SHP77 (cell line): ENCODE measurements at regions not wholly inside any gene's neighbourhood (a gene's known extent, or its start where the extent isn't known, plus 50 kb on each side); places are given as distances from the start of the nearest gene placed in this dataset.
"Not testable (repeated sequence)": the region's sequence is repeated elsewhere in the genome, so short reads cannot be mapped to it uniquely, and the experiment has no call there.

ENCODE experiments used
- DNase-seq, 2 experiments: peaks; one replicate each; lab custom pipeline; 2025; lab: John Stamatoyannopoulos, UW

DNA sequence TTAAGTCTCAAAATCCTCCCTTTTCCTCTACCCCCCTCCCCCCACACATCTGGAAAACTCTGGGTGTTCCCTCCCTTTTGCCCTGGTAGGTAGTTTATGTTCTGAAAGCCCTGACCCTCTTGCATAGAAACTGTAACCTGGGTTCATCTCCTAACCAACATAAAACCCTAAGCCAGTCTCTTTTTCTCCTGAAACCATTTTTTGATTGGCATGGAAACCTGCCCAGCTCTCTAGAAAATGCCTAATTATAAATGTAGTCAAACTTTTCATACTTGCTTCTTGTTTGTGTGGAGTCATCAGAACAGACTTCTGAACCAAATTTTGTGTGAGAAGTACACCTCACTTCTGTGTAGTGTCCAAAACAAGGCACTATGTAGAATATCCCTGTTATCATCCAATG lies 1264.4 kb downstream of the SI start:
- DNase-seq = no peak

DNA sequence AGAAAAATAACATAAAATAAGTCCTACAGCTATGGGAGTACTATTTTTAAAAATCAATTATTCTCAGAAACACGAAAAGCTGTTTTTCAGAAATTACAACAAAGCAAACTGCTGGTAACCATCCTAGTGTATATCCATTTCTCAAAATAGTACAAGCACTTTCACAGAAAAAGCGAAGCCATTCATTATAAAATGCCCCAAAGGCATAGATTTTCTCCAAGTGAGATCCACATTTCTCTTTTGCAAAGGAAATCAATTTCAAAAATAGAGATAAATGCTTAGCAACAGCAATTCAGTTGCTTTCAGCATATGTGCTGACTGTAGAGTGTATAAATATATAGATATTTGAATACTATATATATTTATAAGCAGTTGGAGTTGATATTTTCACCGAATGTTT lies 1266.3 kb downstream of the SI start:
- no peak for DNase-seq

DNA sequence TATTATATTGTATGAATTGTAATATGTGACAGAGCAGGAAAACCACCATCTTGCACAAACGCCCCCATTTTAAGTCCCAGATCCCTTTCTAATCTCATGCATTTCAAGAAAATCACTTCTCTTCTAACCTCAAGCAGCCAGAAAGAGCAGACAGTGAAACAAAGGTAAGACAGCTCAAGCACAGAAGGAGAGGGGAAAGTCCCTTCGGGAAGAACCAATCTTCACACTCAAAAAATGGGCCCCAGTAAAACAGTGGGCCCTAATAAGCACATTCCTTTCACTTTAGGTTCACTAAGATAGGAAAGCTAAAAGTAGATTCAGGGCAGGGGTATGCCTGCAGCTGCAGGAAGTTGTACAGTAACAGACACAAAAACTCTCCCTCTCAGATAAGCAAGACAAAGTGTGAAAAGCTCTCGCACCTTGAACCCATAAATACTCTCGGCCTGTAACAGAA lies 1268.7 kb downstream of the SI start:
- DNase-seq = no peak

DNA sequence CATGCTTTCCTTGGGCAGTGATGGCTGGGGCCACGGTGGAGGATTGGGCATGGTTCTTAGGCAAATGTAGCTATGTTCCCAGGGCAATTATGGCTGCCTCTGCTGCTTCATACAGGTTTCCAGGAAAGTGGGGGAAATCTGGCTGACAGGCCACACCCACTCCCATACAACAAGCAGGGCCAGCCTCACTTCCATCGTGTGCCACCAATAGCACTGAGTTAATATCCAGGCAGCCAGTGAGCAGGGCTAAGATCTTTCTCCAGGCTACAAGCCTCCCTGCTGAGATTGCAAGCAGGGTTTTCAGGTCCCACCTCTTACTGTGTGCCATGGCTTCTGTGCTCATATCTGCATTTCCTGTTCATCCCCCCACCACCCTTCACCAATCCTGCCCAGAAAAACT lies 1291.9 kb downstream of the SI start:
- no peak for DNase-seq

DNA sequence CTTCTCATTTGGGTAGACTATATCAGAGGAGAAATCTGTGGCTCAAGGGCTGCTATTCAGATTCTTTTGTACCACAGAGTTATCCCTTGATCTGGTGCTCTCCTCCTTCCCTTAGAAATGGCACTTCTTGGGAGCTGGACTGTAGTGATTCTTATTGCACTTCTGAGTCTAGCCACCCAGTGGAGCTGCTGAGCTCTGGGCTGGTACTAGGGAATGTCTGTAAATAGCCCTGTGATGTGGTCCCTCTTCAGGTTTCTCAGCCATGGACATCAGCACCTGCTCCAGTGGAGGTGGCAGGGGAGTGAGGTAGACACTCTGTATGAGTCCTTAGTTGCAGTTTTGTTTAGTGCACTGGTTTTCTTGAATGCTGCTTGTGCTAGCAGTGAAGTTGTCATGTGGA lies 1292.6 kb downstream of the SI start:
- DNase-seq = peak; percentile 64 to 72

DNA sequence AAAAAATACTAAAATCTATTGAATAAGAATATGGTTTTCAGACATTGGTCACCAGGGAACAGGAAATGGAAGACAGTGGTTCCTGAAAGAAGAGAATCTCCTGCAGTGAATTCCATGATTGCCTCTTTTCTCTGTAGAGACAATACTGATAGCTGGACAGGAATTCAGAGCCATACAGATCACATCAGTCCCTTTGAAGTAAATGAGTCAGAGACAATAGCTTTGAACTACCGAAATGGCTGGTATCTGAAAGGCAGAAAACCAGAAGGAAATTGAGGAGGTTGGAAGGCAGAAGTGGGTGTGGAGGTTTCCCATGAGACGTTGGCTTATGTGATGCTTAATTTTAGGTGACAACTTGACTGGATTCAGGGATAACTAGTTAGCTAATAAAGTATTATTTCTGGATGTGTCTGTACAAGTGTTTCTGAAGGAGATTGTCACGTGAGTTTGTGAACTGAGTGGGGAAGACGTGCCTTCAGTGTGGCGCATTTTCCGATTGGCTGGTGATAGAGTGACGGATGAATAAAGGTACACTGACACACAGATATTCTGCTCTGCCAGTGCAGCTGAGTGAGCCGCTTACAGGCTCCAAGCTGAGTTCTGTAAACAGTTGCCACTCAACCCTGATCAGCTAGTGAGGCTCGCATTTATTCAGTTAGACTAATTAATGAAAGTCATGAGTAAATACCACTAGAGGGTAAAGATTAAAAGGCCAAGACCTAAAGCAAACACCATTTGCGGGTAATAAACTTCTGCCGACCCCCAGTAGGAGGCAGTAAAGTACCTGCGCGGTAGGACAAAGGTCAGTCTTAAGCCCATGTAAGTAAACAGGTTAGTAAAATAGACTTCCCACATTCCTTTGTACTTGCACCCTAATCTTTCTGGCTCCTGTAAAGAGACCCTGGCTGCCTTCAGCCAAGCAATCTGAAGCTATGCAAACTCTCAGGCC lies 1298.6 kb downstream of the SI start:
- DNase-seq = no peak

DNA sequence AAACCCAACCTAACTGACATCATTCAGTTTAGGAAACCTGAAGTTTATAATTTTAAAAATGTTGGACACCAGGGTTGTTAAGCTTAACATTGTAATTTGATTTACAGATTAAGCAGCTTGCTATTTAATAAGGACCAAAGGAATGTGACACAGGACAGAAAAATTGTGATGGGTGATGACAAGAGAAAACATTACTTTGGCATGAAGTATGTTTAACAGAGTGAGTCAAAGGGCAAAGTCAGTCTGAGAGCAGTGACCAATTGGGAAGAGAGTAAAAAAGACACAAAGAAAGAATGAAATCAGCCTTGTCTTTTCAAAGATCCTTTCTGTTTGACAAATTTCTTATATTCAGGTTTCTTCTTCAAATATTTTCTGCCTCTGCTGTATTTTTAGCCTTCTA lies 1301.6 kb downstream of the SI start:
- DNase-seq = no peak

DNA sequence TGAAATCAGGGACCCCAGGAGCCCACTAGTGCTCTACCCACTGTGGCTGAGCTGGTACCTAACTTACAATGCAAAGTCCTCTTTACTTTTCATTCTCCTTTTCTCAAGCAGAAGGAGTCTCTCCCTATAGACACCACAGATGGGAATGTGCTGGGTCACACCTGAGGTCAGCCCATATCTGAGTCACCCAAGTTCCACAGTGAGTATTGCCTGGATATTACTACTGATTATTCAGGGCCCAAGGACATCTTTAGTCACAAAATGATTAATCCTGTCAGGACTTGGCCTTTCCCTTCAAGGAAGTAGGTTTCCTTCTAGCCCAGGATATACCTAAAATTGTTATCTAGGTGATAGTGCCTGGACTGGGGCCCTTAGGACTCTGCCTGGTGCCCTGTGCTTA lies 1305.2 kb downstream of the SI start:
- DNase-seq = no peak

DNA sequence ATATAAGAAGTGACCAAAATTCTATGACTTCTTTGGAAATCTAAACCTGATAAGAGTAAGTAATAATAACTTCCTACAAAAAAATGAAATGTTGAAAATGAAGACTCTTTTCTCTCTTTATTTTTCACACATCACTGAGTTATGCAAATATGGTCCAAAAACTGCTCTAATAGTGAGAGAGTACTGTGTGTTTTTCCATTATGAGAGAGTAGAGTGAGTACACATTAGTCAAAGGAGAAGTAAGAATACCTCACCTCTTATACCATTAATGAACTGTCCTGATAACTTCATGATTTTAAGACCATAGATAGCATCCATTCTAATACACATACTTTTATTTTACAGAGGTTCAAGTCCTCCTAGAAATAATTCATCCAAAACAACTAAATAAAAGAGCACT lies 1310.2 kb downstream of the SI start:
- DNase-seq = no peak

DNA sequence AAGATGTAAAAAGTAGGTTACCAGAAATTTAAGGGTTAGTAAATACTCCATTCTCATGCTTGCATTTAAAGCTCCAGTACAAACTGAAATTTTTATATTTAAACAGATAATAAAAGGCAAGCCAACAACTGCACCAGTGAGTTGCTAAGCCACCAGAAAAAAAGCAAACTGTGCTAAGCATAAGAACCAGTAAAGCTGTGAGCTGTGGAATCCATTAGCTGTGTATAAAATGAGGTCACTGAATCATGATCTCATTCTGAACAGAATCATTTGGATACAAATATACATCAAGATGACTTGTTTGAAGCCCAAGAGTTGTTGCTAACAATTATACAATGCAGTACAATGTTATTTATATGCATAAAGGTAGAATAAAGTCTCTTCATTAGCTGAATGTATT lies 1312.2 kb downstream of the SI start:
- DNase-seq = no peak

DNA sequence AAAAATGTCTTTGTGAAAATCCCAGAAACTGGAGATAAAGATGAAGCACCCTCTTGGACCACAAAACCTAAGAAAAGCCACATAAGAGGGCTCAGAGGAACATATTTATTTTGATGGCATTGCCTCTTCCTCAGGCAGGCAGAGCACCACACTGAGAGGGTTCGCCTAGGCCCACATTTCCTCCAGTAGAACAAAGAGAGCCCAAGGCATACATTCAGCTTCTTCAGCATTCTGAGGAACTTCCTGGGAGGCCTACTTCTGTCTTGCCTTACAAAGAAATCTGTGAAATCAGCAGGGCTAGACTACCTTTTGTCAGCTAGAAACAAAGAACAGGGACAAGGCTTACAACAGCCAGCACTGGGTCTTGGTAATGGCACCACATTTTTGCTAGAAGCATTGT lies 1325.3 kb downstream of the SI start:
- DNase-seq = no peak

DNA sequence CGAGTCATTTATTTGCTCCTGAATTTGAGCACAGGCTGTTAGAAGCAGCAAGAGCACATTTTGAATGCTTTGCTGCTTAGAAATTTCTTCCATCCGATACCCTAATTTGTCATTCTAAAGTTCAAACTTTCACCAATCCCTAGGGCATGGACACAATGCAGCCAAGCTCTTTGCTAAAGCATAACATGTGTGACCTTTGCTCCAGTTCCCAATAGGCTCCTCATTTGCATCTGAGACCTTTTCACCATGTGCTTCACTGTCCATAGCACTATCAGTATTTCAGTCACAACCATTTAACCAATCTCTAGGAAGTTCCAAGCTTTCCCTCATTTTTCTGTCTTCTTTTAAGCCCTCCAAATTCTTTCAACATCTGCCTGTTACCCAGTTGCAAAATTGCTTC lies 1333.1 kb downstream of the SI start:
- DNase-seq = no peak

DNA sequence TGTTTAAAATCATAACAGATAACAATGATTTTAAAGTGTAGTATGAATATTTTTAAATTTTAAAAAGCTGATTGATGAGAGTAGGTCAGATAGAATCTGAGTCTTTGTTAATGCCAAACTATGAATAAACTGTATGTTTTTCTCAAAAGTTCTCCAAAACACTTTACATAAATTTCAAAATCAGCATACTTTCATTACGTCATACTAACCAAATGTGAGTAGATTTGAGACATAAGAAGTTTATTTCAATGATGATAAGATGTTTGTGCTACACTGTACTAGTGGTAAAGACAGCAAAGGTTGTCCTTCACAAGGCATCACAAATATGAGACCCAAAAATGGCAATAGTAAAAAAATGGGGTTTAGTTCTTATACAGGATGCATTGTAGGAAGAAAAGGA lies 1342.9 kb downstream of the SI start:
- DNase-seq = no peak

DNA sequence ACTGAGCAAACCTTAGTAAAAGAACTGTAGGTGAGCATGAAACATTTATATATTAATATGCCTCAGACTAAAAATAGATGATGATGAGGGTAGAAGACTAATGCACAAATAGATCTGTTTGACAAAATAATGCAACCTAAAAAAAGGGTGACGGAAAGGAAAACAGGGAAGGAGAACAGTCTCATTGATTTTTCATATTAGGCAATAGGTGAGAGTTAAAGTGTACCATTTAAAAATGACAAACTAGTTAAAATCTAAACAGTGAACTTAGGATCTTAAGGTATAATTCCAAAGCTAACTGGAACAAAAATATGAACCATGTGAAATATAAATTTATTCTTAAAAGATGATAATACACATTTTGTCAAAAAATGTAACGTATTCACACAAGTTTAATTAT lies 1347.6 kb downstream of the SI start:
- no peak for DNase-seq

DNA sequence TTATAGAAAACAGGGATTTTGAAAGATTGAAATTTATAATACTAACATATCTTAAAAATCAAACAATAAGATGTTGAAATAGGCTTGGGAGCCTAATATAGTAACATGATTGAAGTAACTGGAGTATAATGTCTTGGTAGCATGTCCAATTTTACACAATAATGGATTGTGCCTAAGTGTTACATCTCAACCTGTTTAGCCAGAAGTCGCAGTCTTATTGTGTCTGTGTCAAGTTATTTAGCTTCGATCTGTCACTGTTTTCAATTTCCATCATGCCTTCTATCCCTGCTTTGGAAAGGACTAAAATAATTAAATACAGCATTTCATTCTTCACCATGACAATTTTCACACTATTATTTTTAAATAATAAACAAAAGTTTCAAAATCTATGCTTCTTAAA lies 1352.2 kb downstream of the SI start:
- no peak for DNase-seq

DNA sequence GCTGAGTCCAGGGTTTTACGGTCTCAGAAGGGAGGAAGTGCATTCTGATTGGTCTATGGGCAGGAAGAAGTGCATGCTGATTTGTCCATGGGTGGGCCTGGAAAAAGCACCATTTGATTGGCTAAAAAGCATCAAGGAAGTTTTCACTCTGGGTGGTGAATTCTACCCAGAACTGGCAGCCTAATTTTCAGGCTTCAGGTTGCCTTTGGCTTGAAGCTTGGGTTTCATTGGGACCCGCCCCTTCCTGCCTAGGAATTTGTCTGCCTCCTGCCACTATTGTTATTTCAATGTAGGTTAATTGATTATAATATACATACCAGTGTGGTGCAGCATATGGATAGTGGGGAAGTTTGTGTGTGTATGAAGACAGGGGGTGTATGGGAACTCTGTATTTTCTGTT lies 1355.9 kb downstream of the SI start:
- no peak for DNase-seq

DNA sequence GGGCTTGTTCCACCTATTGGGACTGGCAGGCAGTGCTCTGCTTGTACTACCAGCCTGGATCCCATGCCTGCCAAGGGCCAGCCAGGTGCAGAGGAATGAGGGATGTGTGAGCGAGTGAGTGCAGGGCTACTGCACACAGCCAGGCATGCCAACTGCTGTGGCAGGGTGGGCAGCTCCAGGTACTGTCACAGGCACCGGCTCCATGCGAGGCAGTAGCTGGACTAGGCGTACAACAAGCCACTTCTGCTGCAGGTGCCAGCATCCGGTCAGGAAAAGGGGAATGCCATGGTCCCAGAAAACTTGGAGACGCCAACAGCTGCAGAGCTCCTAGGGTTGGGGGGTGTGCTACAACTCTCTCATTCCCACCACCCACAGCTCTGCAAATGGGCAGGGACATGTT lies 1356.7 kb downstream of the SI start:
- DNase-seq = no peak

DNA sequence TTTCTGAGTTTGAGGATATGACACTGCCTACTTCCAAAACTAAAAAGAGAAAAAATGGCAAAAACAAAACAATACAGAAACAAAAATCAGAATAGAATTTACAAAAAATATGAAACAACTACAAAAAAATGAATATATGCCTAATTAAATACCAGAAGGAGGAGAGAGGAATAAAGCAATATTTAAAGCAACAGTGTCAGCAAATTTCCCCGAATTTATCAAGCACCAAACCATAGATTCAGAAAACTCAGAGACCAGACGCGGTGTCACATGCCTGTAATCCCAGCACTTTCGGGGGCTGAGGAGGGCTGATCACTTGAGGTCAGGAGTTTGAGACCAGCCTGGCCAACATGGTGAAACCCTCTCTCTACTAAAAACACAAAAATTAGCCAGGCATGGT lies 1360.9 kb downstream of the SI start:
- DNase-seq = no peak

DNA sequence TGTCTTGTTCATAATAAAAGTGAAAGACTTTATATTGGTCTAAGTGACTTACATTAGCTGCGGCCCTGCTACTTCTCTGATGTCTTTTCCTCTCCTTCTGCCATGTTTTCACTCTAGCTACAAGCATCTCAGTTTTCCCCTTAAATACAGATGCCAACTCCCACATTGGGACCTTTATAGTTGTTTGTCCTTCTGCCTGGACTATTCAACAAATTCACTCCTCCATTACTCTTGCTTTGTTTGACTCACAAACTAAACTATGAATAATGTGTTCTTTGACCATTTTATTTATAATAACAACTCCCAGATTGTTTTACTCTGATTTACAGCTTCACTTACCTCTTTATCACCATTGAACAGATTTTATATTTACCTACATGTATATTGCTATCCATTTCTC lies 1369.9 kb downstream of the SI start:
- no peak for DNase-seq

DNA sequence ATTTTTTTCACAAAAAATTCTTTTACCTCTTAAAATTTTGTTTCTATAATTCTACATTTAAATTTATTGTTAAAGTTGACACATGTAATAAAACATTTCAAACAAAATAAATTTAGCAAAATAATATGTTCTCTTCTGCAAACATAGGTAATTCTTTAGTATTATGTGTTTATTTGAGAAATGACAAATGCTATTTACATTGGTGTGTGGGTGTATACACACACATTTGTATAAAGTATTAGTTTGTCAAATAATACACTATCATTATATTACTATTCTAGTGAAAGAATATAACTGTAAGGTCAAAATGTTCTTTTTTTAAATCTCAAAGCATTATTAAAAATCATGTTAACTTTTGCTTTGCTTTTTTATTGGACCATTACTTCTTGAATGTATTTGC lies 1370.6 kb downstream of the SI start:
- no peak for DNase-seq

DNA sequence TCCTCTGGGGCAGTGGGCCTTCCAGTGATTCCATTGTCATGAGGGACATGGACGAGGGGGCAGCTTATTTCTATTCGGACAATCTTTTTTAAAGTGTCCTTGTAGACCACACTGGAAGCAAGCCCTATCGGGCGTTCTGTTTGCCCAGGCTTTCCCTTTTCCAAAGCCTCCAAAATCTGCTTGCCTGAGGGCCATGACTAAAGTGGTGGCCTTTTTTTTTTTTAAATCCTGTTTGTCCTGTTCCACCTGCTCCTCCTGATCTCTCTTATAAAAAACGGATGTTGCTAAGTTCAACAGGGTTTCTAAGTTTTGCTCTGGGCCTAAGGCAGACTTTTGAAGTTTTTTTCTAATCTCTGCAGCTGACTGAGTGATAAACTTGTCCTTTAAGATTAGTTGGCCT lies 1380.1 kb downstream of the SI start:
- DNase-seq = not testable (repeated sequence)

DNA sequence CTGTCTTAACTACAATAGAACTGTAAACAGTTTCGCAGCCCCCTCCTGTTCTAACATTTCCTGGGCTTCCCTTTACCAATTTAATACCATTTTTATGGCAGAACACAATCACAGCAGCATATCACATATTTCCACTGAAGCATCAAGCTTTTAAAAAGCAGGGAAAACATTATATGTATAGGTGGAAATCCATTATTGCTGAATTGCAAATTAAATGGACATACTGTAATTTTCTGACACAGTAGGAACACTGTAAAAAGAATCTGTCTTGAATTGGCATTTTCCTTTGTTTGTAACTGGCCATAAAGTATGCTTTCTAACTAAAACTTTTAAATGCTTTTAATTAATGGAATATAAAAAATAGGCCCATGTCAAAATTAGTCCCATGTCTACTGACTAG lies 1385.8 kb downstream of the SI start:
- no peak for DNase-seq

DNA sequence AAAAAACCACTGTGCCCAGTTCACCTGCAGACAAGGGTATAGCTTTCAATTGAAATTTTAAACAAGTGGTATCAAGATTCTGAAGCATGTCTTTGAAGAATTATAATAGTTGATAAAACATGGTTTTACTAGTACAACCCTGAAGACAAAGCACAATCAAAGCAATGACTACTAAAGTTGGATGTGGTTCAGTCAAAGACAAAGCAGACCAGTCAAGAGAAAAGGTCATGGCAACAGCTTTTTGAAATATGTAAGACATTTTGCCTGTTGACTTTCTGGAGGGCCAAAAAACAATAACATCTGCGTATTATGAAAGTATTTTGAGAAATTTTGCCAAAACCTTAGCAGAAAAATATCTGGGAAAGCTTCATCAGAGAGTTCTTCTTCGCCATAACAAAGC lies 1393.6 kb downstream of the SI start:
- no peak for DNase-seq

DNA sequence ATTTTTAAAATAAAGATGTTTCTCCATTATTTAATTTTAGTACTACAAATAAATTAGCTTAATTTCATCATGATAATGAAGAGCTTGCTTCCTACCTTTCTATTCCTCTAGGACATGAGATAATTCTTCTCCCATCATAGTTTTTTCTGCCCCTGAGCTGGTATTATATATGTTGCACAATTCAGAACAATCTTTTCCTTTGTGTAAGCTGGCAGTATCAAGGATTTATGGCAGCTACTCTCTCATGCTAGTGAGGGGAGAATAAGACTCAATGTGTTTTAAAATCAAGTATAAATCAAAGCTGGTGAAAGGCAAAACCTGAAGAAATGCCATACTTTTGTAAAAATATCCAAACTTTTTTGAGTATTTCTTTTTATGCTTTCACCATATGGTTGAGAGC lies 1405.3 kb downstream of the SI start:
- no peak for DNase-seq
